Astrocyte of the hippocampus (primary cell): ENCODE measurements at regions not wholly inside any gene's neighbourhood (a gene's known extent, or its start where the extent isn't known, plus 50 kb on each side); places are given as distances from the start of the nearest gene placed in this dataset.

Experiments used
- DNase-seq: peaks from one replicate; pipeline ENCODE4 v3.0.0; 2011; ENCODE audit warnings: low read depth, low spot score

GRCh38 chr5:25849270-25849669, 1189.1 kb downstream of the CDH9 start:
- no peak for DNase-seq

DNA sequence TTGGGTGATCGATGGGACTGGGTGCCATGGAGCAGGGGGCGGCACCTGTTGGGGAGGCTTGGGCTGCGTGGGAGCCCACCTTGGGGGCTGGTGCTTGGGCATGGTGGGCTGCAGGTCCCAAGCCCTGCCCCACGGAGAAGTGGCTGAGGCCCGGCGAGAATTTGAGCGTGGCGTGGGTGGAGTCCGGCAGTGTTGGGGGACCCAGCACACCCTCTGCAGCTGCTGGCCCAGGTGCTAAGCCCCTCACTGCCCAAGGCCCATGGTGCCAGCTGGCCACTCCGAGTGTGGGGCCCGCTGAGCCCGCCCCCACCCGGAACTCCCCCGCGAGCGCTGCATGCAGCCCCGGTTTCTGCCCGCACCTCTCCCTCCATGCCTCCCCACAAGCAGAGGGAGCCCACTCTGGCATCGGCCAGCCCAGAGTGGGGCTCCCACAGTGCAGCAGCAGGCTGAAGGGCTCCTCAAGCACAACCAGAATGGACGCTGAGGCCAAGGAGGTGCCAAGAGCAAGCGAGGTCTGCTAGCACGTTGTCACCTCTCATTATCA, 1178.6 kb upstream of the CDH10 start:
- no peak for DNase-seq
